ENCODE measurements at regions not wholly inside any gene's neighbourhood (a gene's known extent, or its start where the extent isn't known, plus 50 kb on each side); places are given as distances from the start of the nearest gene placed in this dataset.
"Not testable (repeated sequence)": the region's sequence is repeated elsewhere in the genome, so short reads cannot be mapped to it uniquely, and the experiment has no call there.

DNA sequence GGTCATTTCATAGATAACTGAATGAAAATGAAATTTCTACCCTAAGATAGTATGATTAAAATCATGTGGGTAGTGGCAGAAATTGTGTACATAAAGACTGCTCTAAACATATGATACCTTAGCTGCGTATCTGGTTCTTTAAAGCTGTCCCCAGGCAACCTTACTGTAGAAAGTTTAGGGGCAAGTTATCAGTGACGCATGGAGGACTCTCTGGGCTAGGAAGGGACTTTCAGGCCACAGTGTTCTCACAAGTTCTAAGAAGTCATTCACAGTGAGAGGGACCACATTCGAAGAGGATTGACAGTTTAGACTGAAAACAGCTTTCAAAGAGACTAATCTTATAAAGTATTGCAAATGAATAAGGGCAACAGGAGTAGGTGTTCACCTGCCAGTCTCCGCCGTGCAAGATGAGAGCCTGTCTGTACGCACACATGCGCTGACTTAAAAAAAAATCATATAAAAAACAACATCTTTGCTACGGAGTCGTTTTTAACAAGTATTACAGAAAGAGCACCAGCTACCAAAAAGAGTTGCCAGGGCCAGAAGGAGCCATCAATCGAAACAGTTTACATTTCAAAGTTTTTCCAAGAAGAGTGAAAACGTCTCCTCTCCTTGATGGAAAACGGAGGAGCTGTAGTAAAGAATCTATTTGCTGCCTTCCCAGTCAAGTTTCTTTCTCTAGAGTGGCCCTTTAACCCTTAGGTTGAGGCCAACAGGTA, 146.3 kb downstream of the CETN3 start:
- Histone ChIP-seq H3K27ac (no peak overlapping the region), H3K4me3 (no peak overlapping the region)
- no peak for DNase-seq (ENCODE audit: low spot score)
- no peak for TF ChIP-seq CTCF (IDR thresholded peaks at IDR 0.05)

DNA sequence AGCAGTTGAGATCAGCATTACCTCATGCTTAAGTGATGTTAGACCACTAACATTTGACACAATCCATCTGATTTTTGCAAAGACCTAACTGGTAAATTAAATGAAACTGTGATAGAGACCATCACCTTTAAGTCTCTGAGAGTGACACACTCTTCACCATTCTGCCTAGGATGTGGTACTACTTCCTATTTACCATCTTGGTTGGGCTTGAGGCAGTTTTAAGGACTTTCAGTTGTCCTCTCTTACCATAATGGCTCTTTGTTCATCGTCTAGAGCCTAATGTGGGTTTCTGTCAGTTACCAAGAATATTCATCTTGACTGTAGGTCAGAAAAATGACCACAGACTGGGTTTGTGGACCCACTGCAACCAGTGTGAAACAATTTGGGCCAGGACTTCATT, 158.1 kb downstream of the CETN3 start:
- Histone ChIP-seq H3K27ac (no peak overlapping the region), H3K4me3 (no peak overlapping the region)
- TF ChIP-seq CTCF (IDR thresholded peaks at IDR 0.05), result no peak
- no peak for DNase-seq (ENCODE audit: low spot score)

DNA sequence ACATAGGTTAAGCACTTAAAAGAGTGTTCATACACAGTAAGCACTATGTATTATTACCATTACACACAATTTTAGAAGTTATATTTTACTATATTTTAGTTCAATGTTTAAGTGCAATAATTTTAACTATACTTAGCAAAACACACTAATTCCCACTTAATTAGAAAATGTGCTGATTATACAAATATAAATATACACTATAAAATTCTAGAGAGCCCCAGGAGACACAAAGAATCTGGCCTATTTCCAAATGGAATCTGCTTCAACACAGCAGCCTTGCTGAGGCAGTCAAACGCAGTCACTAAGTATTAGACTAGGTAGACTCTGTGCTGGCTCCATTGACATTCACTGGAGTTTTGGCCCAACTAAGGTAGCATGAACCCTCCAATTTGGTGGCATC, 160.9 kb downstream of the CETN3 start:
- TF ChIP-seq CTCF (IDR thresholded peaks at IDR 0.05), result no peak
- DNase-seq (ENCODE audit: low spot score), result no peak
- H3K4me3 ChIP-seq, result no peak overlapping the region
- H3K27ac ChIP-seq, result no peak overlapping the region

DNA sequence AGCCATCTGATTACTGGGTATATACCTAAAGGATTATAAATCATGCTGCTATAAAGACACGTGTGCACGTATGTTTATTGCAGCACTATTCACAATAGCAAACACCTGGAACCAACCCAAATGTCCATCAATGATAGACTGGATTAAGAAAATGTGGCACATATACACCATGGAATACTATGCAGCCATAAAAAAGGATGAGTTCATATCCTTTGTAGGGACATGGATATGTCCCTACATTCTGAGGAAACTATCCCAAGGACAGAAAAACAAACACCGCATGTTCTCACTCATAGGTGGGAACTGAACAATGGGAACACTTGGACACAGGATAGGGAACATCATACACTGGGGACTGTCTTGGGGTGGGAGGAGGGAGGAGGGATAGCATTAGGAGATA, 165.7 kb downstream of the CETN3 start:
- DNase-seq (ENCODE audit: low spot score); H3K27ac ChIP-seq; H3K4me3 ChIP-seq: not testable (repeated sequence)

- no peak for TF ChIP-seq CTCF (IDR thresholded peaks at IDR 0.05)
- Histone ChIP-seq H3K4me3 (peak overlapping the region; percentile 16), H3K27ac (peak overlapping the region; percentile 54 to 77)
- no peak for DNase-seq (ENCODE audit: low spot score)
Measured at GRCh38 chr5:90233476-90233875, 176.1 kb downstream of the CETN3 start.

GRCh38 chr5:90231688-90232087, 177.9 kb downstream of the CETN3 start:
- TF ChIP-seq CTCF (IDR thresholded peaks at IDR 0.05), result no peak

GRCh38 chr5:90227683-90228082, 181.9 kb downstream of the CETN3 start:
- Histone ChIP-seq H3K27ac (peak overlapping the region; percentile 57 to 79), H3K4me3 (peak overlapping the region; percentile 41)
- no peak for TF ChIP-seq CTCF (IDR thresholded peaks at IDR 0.05)
- no peak for DNase-seq (ENCODE audit: low spot score)

More at GRCh38 chr5:90231688-90232087, 177.9 kb downstream of the CETN3 start:
- peak overlapping the region; percentile 26 for H3K4me3 ChIP-seq
- H3K27ac ChIP-seq, result peak overlapping the region; percentile 1 to 49
- no peak for DNase-seq (ENCODE audit: low spot score)
